HG02885 (cell line): ENCODE measurements at regions not wholly inside any gene's neighbourhood (a gene's known extent, or its start where the extent isn't known, plus 50 kb on each side); places are given as distances from the start of the nearest gene placed in this dataset.

ENCODE experiments used
- ATAC-seq: cut with Tn5 transposase; IDR thresholded peaks from one replicate; pipeline ENCODE4 v1.9.1; 2021; ENCODE audit warnings: mild to moderate bottlenecking; ENCODE audit not compliant: unreplicated experiment, poor library complexity

DNA sequence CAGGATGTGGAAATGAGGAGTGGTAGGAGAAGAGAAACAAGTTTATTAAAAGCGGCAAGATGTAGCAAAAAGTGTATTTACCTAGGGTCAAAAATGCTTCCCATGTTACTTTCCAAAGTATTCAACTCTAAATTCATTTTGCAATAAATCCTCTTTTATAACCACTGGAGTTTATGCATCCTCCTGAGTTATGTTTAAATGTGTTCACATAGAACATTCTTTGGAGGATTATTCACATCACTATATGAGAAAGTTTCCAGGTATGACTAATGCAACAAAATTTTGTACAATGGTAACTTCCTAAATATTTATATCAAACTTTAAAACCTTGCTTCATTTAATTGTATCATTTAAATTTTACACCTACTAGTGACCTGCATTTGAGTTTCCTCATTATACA is 870.6 kb upstream of the SLIT2 start:
- ATAC-seq, result no peak

DNA sequence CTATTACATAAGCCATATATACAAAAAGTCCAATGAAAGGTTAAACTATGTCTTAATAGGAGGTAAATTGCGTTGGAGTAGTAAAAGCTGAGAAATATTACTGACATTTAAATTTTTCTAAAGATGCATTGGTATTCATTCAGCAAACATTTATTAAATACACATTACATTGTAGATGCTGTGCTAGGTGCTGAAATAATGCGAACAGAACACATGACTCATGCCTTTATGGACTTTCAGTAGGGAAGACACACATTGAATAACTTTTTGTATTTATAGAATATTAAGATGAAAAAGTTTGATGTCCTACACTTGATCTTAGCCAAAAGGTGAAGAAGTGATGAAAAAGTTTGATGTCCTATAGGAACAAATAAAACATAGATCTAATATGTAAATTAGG is 871.1 kb upstream of the SLIT2 start:
- ATAC-seq, result no peak

DNA sequence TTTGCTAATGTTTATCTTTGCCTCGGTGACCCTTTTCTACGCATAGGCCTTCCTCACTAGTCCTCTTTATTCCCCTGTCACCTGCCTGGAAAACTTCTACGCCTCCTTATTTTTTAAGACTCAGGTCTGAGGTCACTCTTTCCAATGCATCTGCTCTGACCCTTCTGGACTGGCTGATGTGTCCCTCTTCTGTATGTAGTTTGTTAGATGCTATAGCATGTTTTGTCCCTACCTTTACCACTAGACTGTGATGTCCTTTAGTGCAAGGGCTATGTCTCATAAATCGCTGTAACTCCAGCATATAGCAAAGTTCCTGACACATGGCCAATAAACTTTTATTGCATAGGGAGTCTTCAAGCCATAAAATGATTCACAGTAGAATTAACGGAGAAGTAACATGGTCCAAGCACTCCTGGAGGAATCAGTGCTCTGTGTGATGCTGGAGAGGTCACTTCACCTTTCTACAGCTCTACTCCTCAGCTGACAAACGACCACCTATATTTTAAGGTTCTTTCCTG is 872.5 kb upstream of the SLIT2 start:
- no peak for ATAC-seq

DNA sequence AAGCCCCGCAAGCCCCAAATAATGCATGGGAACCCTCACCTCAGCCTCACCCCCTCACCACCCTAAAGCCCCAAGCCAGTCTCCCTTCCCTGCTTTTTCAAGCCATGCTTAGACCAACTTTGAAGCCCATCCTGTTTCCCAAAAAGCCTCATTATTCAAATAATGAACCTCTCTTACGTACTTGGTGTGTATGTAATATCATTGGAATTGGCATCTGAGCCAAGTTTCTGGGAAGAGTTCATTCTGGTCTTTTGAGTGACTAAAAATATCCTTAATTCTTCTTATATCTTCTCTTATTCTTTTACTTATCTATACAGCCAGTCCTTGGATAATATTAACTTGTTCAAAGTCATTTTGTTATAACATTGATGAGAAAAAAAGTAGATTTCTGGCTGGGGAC is 875.8 kb upstream of the SLIT2 start:
- no peak for ATAC-seq

DNA sequence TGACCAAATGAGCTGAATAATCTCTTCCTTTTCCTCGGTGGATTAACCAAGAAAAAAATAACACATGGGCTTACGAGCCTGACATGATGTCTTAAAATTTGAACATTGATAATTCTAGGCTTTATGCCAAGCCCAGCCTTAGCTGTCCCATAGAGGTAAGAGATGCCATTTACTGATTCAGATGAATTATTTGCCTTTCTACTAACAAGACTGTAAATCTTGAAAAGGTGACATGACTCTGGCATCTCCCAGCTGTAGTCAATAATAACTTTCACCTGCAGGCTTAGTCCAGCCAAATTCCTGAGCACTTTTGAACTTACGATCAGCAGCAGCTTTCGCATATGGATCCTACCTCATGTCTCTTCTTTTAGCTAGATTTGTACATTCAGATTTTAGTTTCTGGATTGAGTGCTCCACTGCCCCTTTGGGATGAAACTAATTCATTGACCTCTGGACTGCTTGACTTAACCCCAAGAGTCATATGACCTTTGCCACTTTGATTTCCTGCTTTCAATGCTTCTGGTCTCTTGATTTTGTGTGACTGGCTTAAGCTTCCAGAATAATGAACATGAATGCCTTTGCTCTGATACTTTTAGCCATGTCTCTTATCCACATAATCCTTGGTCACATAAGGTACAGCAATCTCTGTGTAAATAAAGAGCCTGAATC is 876.4 kb upstream of the SLIT2 start:
- ATAC-seq, result no peak

DNA sequence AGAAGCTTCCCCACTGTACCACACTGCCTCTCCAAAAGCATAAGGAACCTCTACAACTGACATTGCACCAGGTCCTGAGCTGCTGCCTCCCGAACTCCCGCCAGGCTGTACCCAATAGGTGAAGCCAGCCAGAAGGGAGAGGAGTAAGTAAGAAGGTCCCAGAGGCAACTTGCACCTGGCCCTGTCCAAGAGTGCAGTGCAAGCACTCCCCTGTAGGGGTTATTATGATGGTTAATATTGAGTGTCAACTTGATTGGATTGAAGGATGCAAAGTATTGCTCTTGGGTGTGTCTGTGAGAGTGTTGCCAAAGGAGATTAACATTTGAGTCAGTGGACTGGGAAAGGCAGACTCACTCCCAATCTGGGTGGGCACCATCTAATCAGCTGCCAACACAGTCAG is 879.3 kb upstream of the SLIT2 start:
- no peak for ATAC-seq

DNA sequence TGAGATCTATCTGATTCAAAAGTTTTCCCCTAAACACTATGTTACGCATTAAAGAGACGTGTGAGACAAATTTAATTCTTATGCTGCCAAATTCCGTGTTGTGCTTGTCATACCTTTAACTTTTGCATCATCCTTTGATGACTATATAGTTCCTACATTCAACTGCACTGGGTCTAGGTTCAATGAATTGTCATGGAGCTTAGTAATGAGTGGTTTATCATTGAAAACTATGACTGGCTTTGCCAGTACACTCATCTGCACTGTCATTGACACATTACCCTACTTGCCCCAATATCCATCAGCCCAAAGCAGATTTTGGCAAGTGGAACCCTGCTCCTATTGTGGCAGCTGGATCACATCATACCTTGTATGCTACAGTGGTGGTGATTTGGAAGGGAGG is 882.9 kb upstream of the SLIT2 start:
- ATAC-seq, result no peak

DNA sequence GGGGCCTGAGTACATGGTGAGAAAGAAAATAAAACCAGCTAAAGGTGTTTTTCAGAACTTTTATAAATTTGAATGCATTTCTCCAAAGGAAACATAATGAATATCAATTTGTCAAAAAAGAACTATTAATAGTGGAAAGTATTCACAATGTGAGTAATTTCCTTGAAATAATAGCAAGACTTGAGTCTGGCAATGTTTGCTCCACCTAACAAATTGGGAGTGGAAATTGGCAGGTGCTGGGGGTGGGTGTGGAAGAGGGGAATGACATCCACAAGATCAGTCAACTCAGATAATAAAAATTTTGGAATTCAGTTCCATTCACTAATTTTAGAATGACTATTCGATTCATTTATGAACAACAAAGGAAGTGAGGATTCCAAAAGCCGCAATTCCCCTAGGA is 884.8 kb upstream of the SLIT2 start:
- ATAC-seq, result no peak

DNA sequence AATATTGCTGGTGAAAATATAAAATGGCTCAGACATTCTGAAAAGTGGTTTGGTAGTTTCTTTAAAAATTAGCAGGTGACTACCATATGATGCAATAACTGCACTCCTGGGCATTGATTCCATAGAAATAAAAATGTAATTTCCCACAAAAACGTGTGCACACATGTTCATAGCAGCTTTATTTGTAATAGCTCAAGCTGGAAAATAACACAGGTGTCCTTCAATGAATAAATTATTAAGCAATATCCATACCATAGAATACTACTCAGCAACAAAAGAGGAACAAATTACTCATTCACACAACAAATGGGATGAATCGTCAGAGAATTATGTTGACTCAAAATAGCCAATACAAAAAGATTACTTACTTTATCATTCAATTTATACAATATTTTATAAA is 893.7 kb upstream of the SLIT2 start:
- ATAC-seq, result no peak

DNA sequence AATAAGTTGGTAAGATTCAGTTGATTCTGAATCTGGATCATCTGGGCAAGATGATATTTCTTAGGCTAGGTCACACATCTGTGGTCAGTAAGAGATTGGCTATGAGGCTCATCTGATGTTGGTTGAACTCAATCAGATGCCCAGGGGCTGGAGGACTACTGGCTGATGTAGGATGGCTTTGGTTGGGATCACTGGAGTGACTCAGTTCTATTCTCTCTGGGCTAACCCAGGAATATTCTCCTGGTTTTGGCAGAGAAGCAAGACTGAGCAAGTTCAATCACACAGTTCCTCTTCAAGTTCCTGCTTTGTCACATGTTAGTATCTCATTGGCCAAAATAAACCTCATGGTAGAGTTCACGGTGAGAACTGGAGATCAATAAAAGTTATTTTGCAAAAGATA is 902.3 kb upstream of the SLIT2 start:
- no peak for ATAC-seq

DNA sequence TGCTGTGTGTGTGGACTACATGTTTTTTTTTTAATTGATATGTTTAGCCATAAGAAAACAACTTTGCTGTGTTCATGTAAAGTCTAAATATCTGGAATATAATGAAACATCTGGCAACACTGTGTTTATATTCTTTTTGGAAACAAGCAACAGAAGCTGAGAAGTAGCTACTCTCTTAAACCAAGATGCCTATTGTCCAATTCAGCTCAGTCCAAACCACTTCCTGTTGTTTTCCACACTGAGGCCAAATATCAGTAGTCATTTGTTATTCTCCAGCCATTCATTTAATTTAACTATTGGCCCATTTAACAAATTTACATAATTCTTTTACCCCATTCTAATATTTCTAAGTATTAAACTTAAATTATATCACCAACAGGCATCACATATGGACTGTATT is 903.0 kb upstream of the SLIT2 start:
- ATAC-seq, result no peak

DNA sequence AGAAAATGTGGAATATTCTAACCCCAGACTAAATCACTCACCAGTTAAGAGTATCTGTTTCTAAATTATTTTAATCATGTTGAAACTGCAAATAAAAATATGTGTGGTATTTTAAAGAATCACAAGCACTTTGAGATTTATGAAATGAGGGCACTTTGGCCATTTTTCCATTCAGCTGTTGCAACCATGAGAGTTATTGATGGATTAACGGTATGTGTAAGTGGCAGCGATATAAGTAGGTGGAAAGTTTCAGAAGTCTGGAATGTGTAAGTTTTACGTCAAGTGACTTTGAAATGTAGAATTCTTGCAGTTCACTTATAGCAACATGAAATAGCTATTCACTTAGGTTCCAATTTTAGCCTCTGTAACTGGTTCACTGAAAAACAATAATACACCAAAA is 905.1 kb upstream of the SLIT2 start:
- ATAC-seq, result no peak

DNA sequence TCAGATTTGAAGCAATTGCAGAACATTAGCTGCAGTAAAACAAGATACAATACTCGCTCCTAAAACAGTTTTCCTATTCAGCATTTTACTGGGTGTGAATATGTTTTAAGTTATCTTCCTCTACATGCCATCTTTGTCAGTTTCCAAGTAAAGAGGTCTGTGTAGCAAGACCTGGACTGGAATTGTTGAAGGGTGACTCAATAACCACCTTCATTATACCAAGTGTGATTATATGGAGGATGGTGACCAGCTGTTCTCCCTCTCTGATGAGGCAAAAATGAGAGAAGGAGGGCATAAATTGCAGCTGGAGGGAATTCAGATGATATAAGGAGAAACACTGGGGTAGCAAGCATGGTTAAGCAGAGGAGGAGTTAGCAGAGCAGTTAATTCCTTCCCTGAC is 922.1 kb upstream of the SLIT2 start:
- ATAC-seq, result no peak

DNA sequence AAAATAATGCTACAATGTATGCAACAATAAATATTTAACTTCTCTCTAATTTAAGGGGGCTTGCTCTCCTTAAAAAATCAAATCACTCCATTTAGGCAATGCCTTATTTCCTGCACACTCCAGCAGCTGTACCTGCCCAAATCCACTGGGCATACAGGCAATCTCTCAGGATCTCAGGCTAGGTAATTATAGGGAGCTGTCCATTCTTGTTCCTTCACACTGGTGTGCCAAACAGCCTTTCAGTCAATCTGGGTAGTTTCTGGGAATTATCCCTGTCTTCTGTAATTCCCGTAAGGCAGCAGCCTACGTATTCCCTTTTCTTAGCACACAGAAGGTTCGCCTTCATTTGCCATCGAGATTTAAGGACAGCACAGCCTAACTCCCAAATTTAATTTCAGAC is 922.6 kb upstream of the SLIT2 start:
- ATAC-seq, result no peak

DNA sequence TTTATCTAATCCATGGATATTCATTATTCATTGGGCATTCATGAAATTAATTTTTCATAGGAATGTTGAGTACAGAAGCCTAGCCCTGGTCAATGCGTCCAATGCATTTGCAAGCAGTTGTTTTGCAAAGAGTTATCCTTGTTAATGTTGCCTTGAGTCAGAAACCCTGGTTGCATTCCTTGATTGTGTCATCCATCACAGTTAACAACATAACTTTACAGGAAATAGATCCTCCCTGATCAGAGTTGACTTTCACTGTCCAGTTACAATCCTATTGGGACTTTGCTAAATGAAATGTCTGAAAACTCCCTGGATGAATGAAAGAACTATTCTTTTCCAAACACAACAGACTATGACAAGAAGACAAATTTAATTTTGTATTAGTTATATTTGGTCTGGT is 924.3 kb upstream of the SLIT2 start:
- no peak for ATAC-seq

DNA sequence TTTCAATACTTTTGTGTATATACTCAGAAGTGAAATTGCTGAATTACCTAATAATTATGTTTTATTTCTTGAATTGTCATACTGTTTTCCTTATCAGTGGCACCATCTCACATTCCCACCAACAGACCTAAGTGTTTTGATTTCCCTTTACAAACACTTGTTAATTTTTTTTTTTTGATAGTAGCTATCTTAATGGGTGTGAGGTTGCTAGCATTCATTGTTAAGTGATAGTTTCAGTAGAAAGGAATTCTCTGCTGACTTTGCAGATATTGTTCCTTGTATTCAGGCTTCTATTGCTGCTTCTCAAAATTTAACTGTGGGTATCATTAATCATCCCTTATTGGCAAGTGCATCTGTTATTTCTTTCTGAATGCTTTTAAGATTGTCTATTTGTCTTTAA is 927.5 kb upstream of the SLIT2 start:
- no peak for ATAC-seq

DNA sequence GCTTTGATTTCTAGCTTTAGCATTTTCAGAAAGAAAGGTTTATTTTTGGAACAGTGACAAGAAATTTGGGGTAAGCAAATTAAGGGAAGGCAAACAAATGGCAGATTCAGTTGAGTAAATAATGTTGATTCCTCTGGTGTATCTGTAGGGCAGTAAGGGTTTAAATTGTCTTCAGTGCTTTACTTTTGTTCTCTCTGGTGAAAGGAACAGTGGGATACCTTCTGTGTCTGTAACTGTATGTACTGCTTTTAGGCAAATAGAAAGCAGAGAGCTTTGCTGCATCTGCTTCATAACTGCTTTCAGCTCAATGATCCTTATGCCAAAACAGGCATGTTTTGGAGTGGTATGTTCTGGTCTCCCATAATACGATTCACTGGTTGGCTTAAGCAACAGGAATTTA is 932.1 kb upstream of the SLIT2 start:
- no peak for ATAC-seq

DNA sequence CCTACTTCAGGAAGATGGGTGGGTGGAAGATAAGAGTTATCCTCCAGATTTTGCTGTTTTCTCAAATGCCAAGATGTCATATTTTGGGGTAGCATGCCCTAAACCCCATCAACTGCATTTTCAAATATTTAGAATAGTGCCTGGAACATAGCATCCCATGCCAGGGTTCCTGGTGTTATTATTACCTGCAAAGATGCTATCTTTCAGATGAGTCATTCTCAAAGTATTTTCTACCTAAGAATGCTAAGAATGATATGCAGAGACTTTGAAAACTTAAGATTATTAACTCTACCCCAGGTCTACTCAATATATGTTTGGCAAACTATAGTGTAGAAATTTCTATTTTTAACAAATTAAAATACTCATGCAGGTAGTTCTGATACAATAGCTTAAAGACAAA is 934.3 kb upstream of the SLIT2 start:
- no peak for ATAC-seq

DNA sequence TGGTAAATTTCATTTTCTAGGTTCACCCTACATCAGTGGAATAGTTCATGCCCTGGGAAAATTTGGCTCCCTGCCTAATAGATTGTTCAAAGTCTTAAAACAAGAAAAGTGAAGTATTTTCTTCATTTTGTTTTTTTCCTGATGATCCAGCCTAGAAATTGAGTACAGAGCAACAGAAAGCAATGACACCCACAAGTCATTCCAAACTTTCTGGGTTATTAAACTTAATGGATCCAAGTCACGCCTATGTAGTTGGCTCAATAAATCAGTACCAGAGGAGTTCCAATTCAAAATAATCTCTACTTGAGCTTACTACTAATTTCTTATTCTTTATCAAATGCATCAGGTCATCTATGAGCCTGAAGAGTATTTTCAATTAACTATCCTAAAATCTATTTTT is 937.6 kb upstream of the SLIT2 start:
- ATAC-seq, result no peak

DNA sequence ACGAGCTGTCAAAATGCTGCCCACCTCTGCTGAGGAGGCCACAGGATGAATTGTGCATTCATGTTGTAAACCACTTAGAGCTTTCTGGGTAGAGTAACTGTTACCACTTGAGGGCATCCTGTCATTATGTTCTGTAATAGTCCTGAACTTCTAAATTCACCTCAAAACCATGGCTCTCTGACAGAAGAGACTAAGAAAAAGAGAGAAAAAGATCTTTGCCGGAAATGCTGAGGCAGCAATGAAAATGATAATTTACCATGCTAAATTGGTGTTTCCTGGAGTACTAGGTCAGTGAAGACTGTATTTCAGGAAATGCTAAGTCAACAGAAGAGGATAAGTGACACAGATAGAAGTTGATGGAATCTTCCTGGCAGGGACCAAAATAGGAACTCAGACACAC is 942.3 kb upstream of the SLIT2 start:
- no peak for ATAC-seq

DNA sequence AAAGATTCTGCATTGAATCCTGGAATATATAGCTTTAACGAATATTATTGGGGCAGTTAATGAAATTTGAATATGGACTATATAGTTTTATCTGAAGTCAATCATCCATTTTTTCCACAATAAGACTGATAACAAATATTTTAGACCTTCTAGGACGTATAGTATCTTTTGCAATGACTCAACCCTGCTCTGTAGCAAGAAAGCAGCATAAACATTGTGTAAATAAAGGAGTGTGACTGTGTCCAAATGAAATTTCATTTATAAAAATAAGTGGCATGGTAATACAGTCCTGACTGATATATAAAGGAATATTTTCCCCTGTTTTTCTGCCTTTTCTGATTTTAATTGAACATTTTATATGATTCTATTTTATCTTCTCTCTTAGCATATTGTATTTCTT is 947.7 kb upstream of the SLIT2 start:
- no peak for ATAC-seq

DNA sequence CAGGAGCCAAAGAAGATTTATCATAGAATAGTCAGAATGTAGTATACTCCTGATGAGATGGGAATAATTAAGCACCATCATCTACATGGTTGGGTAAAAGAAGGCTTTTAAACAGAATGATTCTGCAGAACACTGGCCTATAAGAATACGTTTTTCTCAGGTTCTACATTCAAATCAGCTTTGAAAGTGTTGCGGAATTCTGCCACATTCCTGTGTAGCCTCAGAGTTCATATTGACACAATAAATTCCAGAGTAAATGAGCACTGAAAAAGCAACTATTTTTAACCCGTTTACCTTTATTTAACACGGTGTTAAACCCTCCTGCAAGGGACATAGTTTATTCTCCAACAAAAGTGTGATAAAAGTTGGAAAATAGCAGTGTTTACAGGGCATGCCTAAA is 950.2 kb upstream of the SLIT2 start:
- no peak for ATAC-seq

DNA sequence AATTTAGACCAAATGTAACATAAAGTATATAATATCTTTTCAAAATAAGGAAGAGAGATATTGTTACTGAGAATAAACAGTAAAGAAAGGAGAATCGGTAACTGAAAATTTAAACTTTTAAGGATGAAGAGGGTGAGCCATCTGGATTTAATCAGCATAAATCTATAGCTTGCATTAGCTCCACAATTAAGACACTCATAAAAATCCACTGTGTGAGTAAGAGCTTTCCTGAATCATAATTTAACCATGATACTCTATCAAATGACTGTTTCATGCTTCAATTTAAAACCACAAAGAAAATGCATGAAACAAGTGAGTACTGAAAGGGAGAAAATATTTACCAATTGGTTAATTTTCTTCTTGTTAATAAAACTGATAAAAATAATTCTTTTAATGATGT is 951.5 kb upstream of the SLIT2 start:
- ATAC-seq, result no peak
